Body of pancreas (tissue), 4 donors: ENCODE measurements at regions not wholly inside any gene's neighbourhood (a gene's known extent, or its start where the extent isn't known, plus 50 kb on each side); places are given as distances from the start of the nearest gene placed in this dataset.
"Not testable (repeated sequence)": the region's sequence is repeated elsewhere in the genome, so short reads cannot be mapped to it uniquely, and the experiment has no call there.

Source experiments
- POLR2A ChIP-seq, 3 donors: fragments of 450-650 bp; IDR thresholded peaks; one replicate each; pipeline ENCODE4 v1.6.1; 2016; ENCODE audit warnings: antibody characterized with exemption in 3 of 3, mild to moderate bottlenecking in 2 of 3
- TF ChIP-seq, protein P1 (sequence below), 7 experiments: fragments of 450-650 bp in 4 of 7; fragments of 200-600 bp in 3 of 7; sonication (generic) in 3 of 7; IDR thresholded peaks; one replicate each; pipeline ENCODE4 v1.5.1; 2016 to 2019; ENCODE audit warnings: antibody characterized with exemption in 7 of 7

GRCh38 chr4:131810565-131810964 lies 1338.5 kb upstream of the PCDH10 start:
- TF ChIP-seq, protein P1, sequence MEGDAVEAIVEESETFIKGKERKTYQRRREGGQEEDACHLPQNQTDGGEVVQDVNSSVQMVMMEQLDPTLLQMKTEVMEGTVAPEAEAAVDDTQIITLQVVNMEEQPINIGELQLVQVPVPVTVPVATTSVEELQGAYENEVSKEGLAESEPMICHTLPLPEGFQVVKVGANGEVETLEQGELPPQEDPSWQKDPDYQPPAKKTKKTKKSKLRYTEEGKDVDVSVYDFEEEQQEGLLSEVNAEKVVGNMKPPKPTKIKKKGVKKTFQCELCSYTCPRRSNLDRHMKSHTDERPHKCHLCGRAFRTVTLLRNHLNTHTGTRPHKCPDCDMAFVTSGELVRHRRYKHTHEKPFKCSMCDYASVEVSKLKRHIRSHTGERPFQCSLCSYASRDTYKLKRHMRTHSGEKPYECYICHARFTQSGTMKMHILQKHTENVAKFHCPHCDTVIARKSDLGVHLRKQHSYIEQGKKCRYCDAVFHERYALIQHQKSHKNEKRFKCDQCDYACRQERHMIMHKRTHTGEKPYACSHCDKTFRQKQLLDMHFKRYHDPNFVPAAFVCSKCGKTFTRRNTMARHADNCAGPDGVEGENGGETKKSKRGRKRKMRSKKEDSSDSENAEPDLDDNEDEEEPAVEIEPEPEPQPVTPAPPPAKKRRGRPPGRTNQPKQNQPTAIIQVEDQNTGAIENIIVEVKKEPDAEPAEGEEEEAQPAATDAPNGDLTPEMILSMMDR (IDR thresholded peaks at IDR 0.05), result not testable (repeated sequence)
- not testable (repeated sequence) for TF ChIP-seq POLR2A (IDR thresholded peaks at IDR 0.05)
